ENCODE measurements at regions not wholly inside any gene's neighbourhood (a gene's known extent, or its start where the extent isn't known, plus 50 kb on each side); places are given as distances from the start of the nearest gene placed in this dataset.

- Histone ChIP-seq H3K27ac (no peak overlapping the region), H3K9me3 (ENCODE audit: low read depth) (no peaks in the 10 kb centered on the region), H3K4me3 (no peak overlapping the region), H4K20me1 (ENCODE audit: low read depth) (no peaks in the 10 kb centered on the region), H3F3A (ENCODE audit: low read depth) (no peaks in the 10 kb centered on the region), H3K27me3 (no peaks in the 10 kb centered on the region), H3K4me1 (peaks cover 9% of the 10 kb centered on the region), H3K4me2 (no peak overlapping the region), H3K9ac (no peak overlapping the region), H3K79me2 (ENCODE audit: low read depth) (no peaks in the 10 kb centered on the region), H2AFZ (replicated peaks) (no peak overlapping the region), H3K36me3 (no peaks in the 10 kb centered on the region)
- Mint-ChIP-seq H3K27ac (no peak overlapping the region), H3K27me3 (ENCODE audit: insufficient read depth, low read depth) (no peaks in the 10 kb centered on the region), H3K4me3 (no peak overlapping the region), H3K36me3 (no peaks in the 10 kb centered on the region), H3K9me3 (no peaks in the 10 kb centered on the region), H3K4me1 (peaks cover 5% of the 10 kb centered on the region)
- no peak for TF ChIP-seq EZH2phosphoT487 (IDR thresholded peaks at IDR 0.05)
- no peak for DNase-seq (ENCODE audit: low spot score)
These were observed 1337.6 kb upstream of the TENM4 start for GRCh38 chr11:80778432-80778831.

DNA sequence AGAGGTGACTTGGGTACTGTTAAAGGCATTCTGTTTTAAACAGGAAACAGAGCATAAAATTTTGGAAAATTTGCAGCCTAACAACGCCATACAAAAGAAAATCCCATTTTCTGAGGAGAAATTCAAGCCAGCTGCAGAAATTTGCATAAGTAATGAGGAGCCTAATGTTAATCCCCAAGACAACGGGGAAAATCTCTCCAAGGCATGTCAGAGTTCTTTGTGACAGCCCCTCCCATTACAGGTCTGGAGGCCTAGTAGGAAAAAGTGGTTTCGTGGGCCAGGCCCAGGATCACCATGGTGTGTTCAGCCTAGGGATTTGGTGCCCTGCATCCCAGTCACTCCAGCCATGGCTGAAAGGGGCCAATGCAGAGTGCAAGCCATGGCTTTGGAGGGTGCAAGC lies 1333.1 kb upstream of the TENM4 start:
- DNase-seq (ENCODE audit: low spot score): peak; percentile 4
- Histone ChIP-seq H3K36me3 (no peaks in the 10 kb centered on the region), H3K9me3 (ENCODE audit: low read depth) (no peaks in the 10 kb centered on the region), H4K20me1 (ENCODE audit: low read depth) (no peaks in the 10 kb centered on the region), H3K4me2 (no peak overlapping the region), H3K4me3 (no peak overlapping the region), H2AFZ (replicated peaks) (no peak overlapping the region), H3K27ac (no peak overlapping the region), H3K27me3 (no peaks in the 10 kb centered on the region), H3K9ac (no peak overlapping the region), H3F3A (ENCODE audit: low read depth) (no peaks in the 10 kb centered on the region), H3K79me2 (ENCODE audit: low read depth) (no peaks in the 10 kb centered on the region), H3K4me1 (no peaks in the 10 kb centered on the region)
- Mint-ChIP-seq H3K36me3 (no peaks in the 10 kb centered on the region), H3K9me3 (no peaks in the 10 kb centered on the region), H3K27me3 (ENCODE audit: insufficient read depth, low read depth) (no peaks in the 10 kb centered on the region), H3K27ac (no peak overlapping the region), H3K4me1 (no peaks in the 10 kb centered on the region), H3K4me3 (no peak overlapping the region)
- TF ChIP-seq EZH2 (IDR thresholded peaks at IDR 0.05): no peak
- TF ChIP-seq, protein P1, sequence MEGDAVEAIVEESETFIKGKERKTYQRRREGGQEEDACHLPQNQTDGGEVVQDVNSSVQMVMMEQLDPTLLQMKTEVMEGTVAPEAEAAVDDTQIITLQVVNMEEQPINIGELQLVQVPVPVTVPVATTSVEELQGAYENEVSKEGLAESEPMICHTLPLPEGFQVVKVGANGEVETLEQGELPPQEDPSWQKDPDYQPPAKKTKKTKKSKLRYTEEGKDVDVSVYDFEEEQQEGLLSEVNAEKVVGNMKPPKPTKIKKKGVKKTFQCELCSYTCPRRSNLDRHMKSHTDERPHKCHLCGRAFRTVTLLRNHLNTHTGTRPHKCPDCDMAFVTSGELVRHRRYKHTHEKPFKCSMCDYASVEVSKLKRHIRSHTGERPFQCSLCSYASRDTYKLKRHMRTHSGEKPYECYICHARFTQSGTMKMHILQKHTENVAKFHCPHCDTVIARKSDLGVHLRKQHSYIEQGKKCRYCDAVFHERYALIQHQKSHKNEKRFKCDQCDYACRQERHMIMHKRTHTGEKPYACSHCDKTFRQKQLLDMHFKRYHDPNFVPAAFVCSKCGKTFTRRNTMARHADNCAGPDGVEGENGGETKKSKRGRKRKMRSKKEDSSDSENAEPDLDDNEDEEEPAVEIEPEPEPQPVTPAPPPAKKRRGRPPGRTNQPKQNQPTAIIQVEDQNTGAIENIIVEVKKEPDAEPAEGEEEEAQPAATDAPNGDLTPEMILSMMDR (IDR thresholded peaks at IDR 0.05): no peak
- TF ChIP-seq EZH2phosphoT487 (IDR thresholded peaks at IDR 0.05): no peak

DNA sequence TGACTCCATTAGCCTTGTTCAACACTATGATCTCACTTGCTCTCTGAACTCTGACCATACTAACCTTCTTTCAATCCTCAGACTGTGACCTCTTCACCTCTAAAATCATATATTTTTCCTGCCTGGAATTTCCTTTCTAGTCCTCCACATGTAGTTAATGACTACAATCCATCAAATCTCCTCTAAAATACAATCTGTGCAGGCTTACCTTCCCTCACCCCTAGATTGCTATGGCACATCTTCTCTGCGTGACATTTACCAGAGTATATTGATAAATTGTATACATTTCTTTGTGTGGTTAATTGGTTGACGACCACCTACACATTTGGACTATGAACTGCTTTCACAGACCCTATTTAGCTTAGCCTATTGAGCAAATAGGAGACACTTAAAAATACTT lies 1330.2 kb upstream of the TENM4 start:
- Histone ChIP-seq H3K4me3 (no peak overlapping the region), H3K4me1 (no peaks in the 10 kb centered on the region), H3K27ac (no peak overlapping the region), H3K4me2 (no peak overlapping the region), H3F3A (ENCODE audit: low read depth) (no peaks in the 10 kb centered on the region), H3K9me3 (ENCODE audit: low read depth) (no peaks in the 10 kb centered on the region), H3K36me3 (no peaks in the 10 kb centered on the region), H4K20me1 (ENCODE audit: low read depth) (no peaks in the 10 kb centered on the region), H3K79me2 (ENCODE audit: low read depth) (no peaks in the 10 kb centered on the region), H3K9ac (no peak overlapping the region), H2AFZ (replicated peaks) (no peak overlapping the region), H3K27me3 (no peaks in the 10 kb centered on the region)
- Mint-ChIP-seq H3K36me3 (no peaks in the 10 kb centered on the region), H3K4me1 (no peaks in the 10 kb centered on the region), H3K9me3 (no peaks in the 10 kb centered on the region), H3K27ac (no peak overlapping the region), H3K27me3 (ENCODE audit: insufficient read depth, low read depth) (no peaks in the 10 kb centered on the region), H3K4me3 (no peak overlapping the region)
- no peak for DNase-seq (ENCODE audit: low spot score)
- TF ChIP-seq EZH2 (IDR thresholded peaks at IDR 0.05) (no peak), EZH2phosphoT487 (IDR thresholded peaks at IDR 0.05) (no peak)
- TF ChIP-seq, protein P1 (IDR thresholded peaks at IDR 0.05): no peak

GRCh38 chr11:80758787-80759186 lies 1318.0 kb upstream of the TENM4 start:
- H2AFZ ChIP-seq (replicated peaks): no peak overlapping the region
- H3K27ac ChIP-seq: peak overlapping the region; percentile 16
- H3K9ac ChIP-seq: no peak overlapping the region
- H3K36me3 ChIP-seq: no peaks in the 10 kb centered on the region
- H3K9me3 ChIP-seq (ENCODE audit: low read depth): no peaks in the 10 kb centered on the region
- no peaks in the 10 kb centered on the region for H3K9me3 Mint-ChIP-seq
- TF ChIP-seq, protein P1 (IDR thresholded peaks at IDR 0.05): no peak
- TF ChIP-seq EZH2 (IDR thresholded peaks at IDR 0.05): no peak
- peak overlapping the region; percentile 4 for H3K4me3 ChIP-seq
- no peaks in the 10 kb centered on the region for H3K36me3 Mint-ChIP-seq
- no peaks in the 10 kb centered on the region for H4K20me1 ChIP-seq (ENCODE audit: low read depth)
- no peaks in the 10 kb centered on the region for H3K79me2 ChIP-seq (ENCODE audit: low read depth)
- H3K27me3 Mint-ChIP-seq (ENCODE audit: insufficient read depth, low read depth): no peaks in the 10 kb centered on the region
- DNase-seq (ENCODE audit: low spot score): no peak
- H3K4me3 Mint-ChIP-seq: no peak overlapping the region
- H3K27me3 ChIP-seq: no peaks in the 10 kb centered on the region
- peaks cover 36% of the 10 kb centered on the region for H3K4me1 ChIP-seq
- no peak overlapping the region for H3K27ac Mint-ChIP-seq
- peaks cover 12% of the 10 kb centered on the region for H3K4me1 Mint-ChIP-seq
- H3K4me2 ChIP-seq: peak overlapping the region; percentile 60
- H3F3A ChIP-seq (ENCODE audit: low read depth): peaks cover 5% of the 10 kb centered on the region

All from neural progenitor cell (in vitro differentiated cells).